Astrocyte (in vitro differentiated cells and primary cell): ENCODE measurements at regions not wholly inside any gene's neighbourhood (a gene's known extent, or its start where the extent isn't known, plus 50 kb on each side); places are given as distances from the start of the nearest gene placed in this dataset.

ENCODE experiments used
- DNase-seq: peaks from one replicate; pipeline ENCODE4 v3.0.0-alpha.2; 2010; ENCODE audit warnings: low read depth
- FAIRE-seq: peaks from 2 replicates; lab custom pipeline; 2011; peaks lifted over from hg19 to GRCh38; lab: Jason Lieb, UNC
- H2AFZ ChIP-seq: 2 replicates; pipeline ENCODE4 v1.6.0; 2012; ENCODE audit warnings: low read depth, low read length, inconsistent platforms
- H3K27ac ChIP-seq: 2 replicates; pipeline ENCODE4 v1.5.1; 2011; ENCODE audit warnings: low read depth, low read length, inconsistent platforms
- H3K27me3 ChIP-seq: 2 replicates; pipeline ENCODE4 v1.6.0; 2011; ENCODE audit warnings: low read length, inconsistent platforms; ENCODE audit not compliant: insufficient read depth
- H3K36me3 ChIP-seq: 2 replicates; pipeline ENCODE4 v1.5.1; 2011; ENCODE audit warnings: low read length, inconsistent platforms; ENCODE audit not compliant: insufficient read depth
- H3K4me1 ChIP-seq: 2 replicates; pipeline ENCODE4 v1.5.1; 2011; ENCODE audit warnings: low read length, inconsistent platforms; ENCODE audit not compliant: insufficient read depth
- H3K4me2 ChIP-seq: 2 replicates; pipeline ENCODE4 v1.6.0; 2012; ENCODE audit warnings: low read length, inconsistent platforms
- H3K4me3 ChIP-seq: 2 replicates; pipeline ENCODE4 v1.5.1; 2011; ENCODE audit warnings: low read depth, mild to moderate bottlenecking, low read length, inconsistent platforms; ENCODE audit not compliant: insufficient read depth
- H3K79me2 ChIP-seq: 2 replicates; pipeline ENCODE4 v1.6.0; 2012; ENCODE audit warnings: mild to moderate bottlenecking, low read length, inconsistent platforms; ENCODE audit not compliant: insufficient read depth
- H3K9ac ChIP-seq: 2 replicates; pipeline ENCODE4 v1.6.0; 2012; ENCODE audit warnings: mild to moderate bottlenecking, low read length, inconsistent platforms
- H3K9me3 ChIP-seq: 2 replicates; pipeline ENCODE4 v1.5.1; 2012; ENCODE audit warnings: low read depth, mild to moderate bottlenecking, low read length, inconsistent platforms; ENCODE audit not compliant: insufficient read depth
- H4K20me1 ChIP-seq: 2 replicates; pipeline ENCODE4 v1.6.0; 2012; ENCODE audit warnings: low read length, inconsistent platforms; ENCODE audit not compliant: insufficient read depth
- H3K27ac Mint-ChIP-seq: one replicate; pipeline ENCODE4 v1.8.0; 2021; ENCODE audit warnings: mild to moderate bottlenecking, mixed read lengths; ENCODE audit not compliant: unreplicated experiment
- H3K27me3 Mint-ChIP-seq: one replicate; pipeline ENCODE4 v1.8.0; 2021; ENCODE audit warnings: low read depth, mixed read lengths; ENCODE audit not compliant: unreplicated experiment
- H3K36me3 Mint-ChIP-seq: one replicate; pipeline ENCODE4 v1.8.0; 2021; ENCODE audit warnings: low read depth, mixed read lengths; ENCODE audit not compliant: unreplicated experiment
- H3K4me1 Mint-ChIP-seq: one replicate; pipeline ENCODE4 v1.8.0; 2021; ENCODE audit warnings: low read depth, mixed read lengths; ENCODE audit not compliant: unreplicated experiment
- H3K4me3 Mint-ChIP-seq: one replicate; pipeline ENCODE4 v1.8.0; 2021; ENCODE audit warnings: mild to moderate bottlenecking, moderate library complexity, mixed read lengths; ENCODE audit not compliant: unreplicated experiment
- H3K9me3 Mint-ChIP-seq: one replicate; pipeline ENCODE4 v1.8.0; 2021; ENCODE audit warnings: mild to moderate bottlenecking, mixed read lengths; ENCODE audit not compliant: unreplicated experiment
- CTCF ChIP-seq: IDR thresholded peaks from 2 replicates; pipeline ENCODE4 v1.5.1; 2011; ENCODE audit warnings: low read depth, mild to moderate bottlenecking, inconsistent platforms, low read length, moderate library complexity; ENCODE audit not compliant: insufficient read depth
- EZH2 ChIP-seq: IDR thresholded peaks from 2 replicates; pipeline ENCODE4 v1.6.1; 2012; ENCODE audit warnings: mild to moderate bottlenecking, low read length, inconsistent platforms; ENCODE audit not compliant: insufficient read depth

- Histone ChIP-seq H3K4me2 (no peak overlapping the region), H3K9ac (no peak overlapping the region), H4K20me1 (no peaks in the 10 kb centered on the region), H2AFZ (no peak overlapping the region), H3K4me1 (no peaks in the 10 kb centered on the region), H3K9me3 (no peaks in the 10 kb centered on the region), H3K27ac (no peak overlapping the region), H3K79me2 (no peaks in the 10 kb centered on the region), H3K27me3 (no peaks in the 10 kb centered on the region), H3K4me3 (no peak overlapping the region), H3K36me3 (no peaks in the 10 kb centered on the region)
- H3K4me3 Mint-ChIP-seq, result no peak overlapping the region
- FAIRE-seq (no peak), DNase-seq (no peak)
- no peaks in the 10 kb centered on the region for H3K36me3 Mint-ChIP-seq
- no peak for TF ChIP-seq EZH2
- no peak for TF ChIP-seq CTCF
- no peak overlapping the region for H3K27ac Mint-ChIP-seq
- H3K27me3 Mint-ChIP-seq, result no peaks in the 10 kb centered on the region
- H3K4me1 Mint-ChIP-seq, result no peaks in the 10 kb centered on the region
- H3K9me3 Mint-ChIP-seq, result no peaks in the 10 kb centered on the region
Measured at GRCh38 chr16:77509051-77509450, 74.2 kb upstream of the ADAMTS18 start.

GRCh38 chr16:77509796-77510195 lies 75.0 kb upstream of the ADAMTS18 start:
- no peak overlapping the region for H3K9ac ChIP-seq
- H2AFZ ChIP-seq, result no peak overlapping the region
- no peaks in the 10 kb centered on the region for H3K9me3 ChIP-seq
- Mint-ChIP-seq H3K27ac (no peak overlapping the region), H3K9me3 (no peaks in the 10 kb centered on the region), H3K4me3 (no peak overlapping the region), H3K36me3 (no peaks in the 10 kb centered on the region), H3K27me3 (no peaks in the 10 kb centered on the region), H3K4me1 (no peaks in the 10 kb centered on the region)
- H3K4me3 ChIP-seq, result no peak overlapping the region
- no peak for DNase-seq
- no peaks in the 10 kb centered on the region for H3K79me2 ChIP-seq
- H4K20me1 ChIP-seq, result no peaks in the 10 kb centered on the region
- no peaks in the 10 kb centered on the region for H3K4me1 ChIP-seq
- TF ChIP-seq CTCF (no peak), EZH2 (no peak)
- no peak for FAIRE-seq
- no peak overlapping the region for H3K27ac ChIP-seq
- H3K36me3 ChIP-seq, result no peaks in the 10 kb centered on the region
- H3K4me2 ChIP-seq, result no peak overlapping the region
- H3K27me3 ChIP-seq, result no peaks in the 10 kb centered on the region

DNA sequence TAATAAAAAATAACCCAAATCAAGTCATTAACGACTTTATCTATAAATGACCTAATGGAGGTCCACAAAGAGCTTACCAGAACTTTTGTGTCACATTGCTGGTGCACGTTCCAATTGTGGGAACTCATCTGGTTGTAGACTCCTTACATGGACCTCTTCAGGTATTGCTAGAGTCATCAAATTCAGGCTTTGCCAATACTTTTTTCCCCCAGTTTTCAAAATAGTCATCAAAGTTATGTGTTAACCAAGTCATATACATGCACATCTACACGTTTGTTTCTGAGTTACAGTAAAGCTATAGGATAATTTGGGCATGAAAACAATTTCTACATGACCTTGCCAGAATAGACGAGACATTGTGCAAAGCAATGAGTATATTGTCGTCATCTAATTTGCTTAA lies 76.2 kb upstream of the ADAMTS18 start:
- H3K4me1 Mint-ChIP-seq, result no peaks in the 10 kb centered on the region
- no peaks in the 10 kb centered on the region for H3K27me3 ChIP-seq
- H3K79me2 ChIP-seq, result no peaks in the 10 kb centered on the region
- H2AFZ ChIP-seq, result no peak overlapping the region
- H4K20me1 ChIP-seq, result no peaks in the 10 kb centered on the region
- no peak overlapping the region for H3K27ac ChIP-seq
- H3K9ac ChIP-seq, result no peak overlapping the region
- no peaks in the 10 kb centered on the region for H3K36me3 Mint-ChIP-seq
- no peaks in the 10 kb centered on the region for H3K9me3 ChIP-seq
- DNase-seq (no peak), FAIRE-seq (no peak)
- no peak overlapping the region for H3K4me2 ChIP-seq
- H3K4me3 ChIP-seq, result no peak overlapping the region
- H3K4me3 Mint-ChIP-seq, result no peak overlapping the region
- H3K36me3 ChIP-seq, result no peaks in the 10 kb centered on the region
- H3K27me3 Mint-ChIP-seq, result no peaks in the 10 kb centered on the region
- no peak overlapping the region for H3K27ac Mint-ChIP-seq
- no peaks in the 10 kb centered on the region for H3K4me1 ChIP-seq
- H3K9me3 Mint-ChIP-seq, result no peaks in the 10 kb centered on the region
- TF ChIP-seq CTCF, result no peak
- no peak for TF ChIP-seq EZH2
